Keratinocyte (primary cell): ENCODE measurements at regions not wholly inside any gene's neighbourhood (a gene's known extent, or its start where the extent isn't known, plus 50 kb on each side); places are given as distances from the start of the nearest gene placed in this dataset.

Experiments used
- EZH2 ChIP-seq: IDR thresholded peaks from one replicate; pipeline ENCODE4 v1.6.1; 2012; ENCODE audit warnings: inconsistent platforms, mild to moderate bottlenecking, low read length, moderate library complexity
- TF ChIP-seq, protein P1 (sequence below), 3 experiments: IDR thresholded peaks in 1 of 3; conservative IDR thresholded peaks in 1 of 3; optimal IDR thresholded peaks in 1 of 3; 2 replicates in 2 of 3; 3 replicates in 1 of 3; pipeline versions ENCODE3 to v1.5.1; 2011; ENCODE audit warnings: low read length in 3 of 3, mild to moderate bottlenecking in 3 of 3, moderate library complexity in 2 of 3, control low read depth in 1 of 3, inconsistent platforms in 1 of 3; ENCODE audit not compliant: insufficient read depth in 2 of 3; ENCODE audit errors: extremely low read depth in 1 of 3

GRCh38 chr9:75607521-75607920 lies 283.0 kb upstream of the PCSK5 start:
- TF ChIP-seq, protein P1, sequence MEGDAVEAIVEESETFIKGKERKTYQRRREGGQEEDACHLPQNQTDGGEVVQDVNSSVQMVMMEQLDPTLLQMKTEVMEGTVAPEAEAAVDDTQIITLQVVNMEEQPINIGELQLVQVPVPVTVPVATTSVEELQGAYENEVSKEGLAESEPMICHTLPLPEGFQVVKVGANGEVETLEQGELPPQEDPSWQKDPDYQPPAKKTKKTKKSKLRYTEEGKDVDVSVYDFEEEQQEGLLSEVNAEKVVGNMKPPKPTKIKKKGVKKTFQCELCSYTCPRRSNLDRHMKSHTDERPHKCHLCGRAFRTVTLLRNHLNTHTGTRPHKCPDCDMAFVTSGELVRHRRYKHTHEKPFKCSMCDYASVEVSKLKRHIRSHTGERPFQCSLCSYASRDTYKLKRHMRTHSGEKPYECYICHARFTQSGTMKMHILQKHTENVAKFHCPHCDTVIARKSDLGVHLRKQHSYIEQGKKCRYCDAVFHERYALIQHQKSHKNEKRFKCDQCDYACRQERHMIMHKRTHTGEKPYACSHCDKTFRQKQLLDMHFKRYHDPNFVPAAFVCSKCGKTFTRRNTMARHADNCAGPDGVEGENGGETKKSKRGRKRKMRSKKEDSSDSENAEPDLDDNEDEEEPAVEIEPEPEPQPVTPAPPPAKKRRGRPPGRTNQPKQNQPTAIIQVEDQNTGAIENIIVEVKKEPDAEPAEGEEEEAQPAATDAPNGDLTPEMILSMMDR (optimal IDR thresholded peaks at IDR 0.05 in 1 of 3, IDR thresholded peaks at IDR 0.05 in 1 of 3, conservative IDR thresholded peaks at IDR 0.05 in 1 of 3; ENCODE audit: extremely low read depth in 1 of 3, insufficient read depth in 2 of 3, low read length in 3 of 3), result no peak
- no peak for TF ChIP-seq EZH2
